ENCODE measurements at regions not wholly inside any gene's neighbourhood (a gene's known extent, or its start where the extent isn't known, plus 50 kb on each side); places are given as distances from the start of the nearest gene placed in this dataset.
"Not testable (repeated sequence)": the region's sequence is repeated elsewhere in the genome, so short reads cannot be mapped to it uniquely, and the experiment has no call there.

DNA sequence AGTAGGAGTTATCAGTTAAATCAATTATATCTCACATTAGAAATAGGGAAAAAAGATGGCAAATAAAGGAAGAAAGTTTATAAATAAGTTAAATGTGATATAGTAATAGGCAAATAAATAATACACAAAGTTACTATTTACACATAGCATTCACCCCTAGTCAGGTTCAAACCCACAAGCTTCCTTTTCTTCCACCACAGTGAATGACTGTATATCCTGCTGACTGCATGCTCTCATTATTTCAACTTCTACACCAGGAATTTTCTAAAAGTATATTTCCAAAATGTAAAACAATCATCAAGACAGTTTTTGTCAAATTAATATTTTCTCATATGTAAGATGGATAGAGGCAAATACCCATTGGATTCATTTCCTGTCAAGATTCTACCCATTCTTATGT is 548.6 kb upstream of the SLITRK5 start:
- peak in 1 of 2 experiments; percentile 72 for DNase-seq

DNA sequence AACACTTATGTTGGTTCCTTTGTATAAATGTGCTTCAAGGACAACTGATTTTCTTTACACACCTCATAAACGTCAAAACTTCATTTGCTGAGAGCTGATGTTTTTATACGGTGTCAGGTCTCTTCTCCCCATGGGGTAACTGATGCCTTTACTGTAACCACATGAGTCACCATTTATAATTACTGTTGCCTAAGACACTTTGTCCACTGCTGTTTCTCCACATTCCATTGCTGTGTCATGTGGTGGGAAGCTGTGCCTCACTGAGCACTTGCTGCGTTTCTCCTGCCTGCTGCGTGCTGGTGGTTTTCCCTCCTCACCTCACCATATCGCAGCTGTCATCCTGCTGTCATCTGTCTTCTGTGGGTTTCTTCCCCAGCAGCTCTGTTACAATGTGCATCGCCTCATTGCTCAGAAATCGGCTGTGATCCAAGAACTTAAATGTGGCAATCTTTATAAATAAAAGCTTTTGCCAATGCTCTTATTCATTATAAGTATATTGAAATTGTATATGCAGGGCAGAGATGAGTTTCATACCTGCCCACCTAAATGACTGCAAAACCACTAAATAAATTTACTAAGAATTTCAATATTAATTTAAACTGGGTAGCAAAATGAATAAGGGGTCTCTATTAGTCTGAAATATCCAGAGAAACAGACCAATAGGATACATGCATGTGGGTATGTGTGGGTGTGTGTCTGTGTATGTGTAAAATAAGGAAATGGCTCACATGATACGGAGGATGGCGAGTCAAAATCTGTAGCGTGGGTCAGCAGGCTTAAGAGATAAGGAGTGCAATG is 547.0 kb upstream of the SLITRK5 start:
- peak; percentile 99 to 100 for DNase-seq

DNA sequence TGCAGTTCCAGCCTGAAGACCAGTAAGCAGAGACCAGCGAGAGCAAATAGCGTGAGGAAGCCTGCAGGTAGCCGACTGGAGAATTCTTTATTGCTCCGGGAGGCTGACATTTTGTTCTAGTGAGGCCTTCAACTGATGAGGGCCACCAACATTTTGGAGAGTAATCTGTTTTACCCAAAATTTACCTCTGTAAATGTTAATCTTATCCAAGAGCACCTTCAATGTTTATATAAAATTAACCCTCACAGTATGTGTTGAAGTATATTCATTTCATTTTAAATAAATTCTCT is 546.4 kb upstream of the SLITRK5 start:
- DNase-seq, result no peak

DNA sequence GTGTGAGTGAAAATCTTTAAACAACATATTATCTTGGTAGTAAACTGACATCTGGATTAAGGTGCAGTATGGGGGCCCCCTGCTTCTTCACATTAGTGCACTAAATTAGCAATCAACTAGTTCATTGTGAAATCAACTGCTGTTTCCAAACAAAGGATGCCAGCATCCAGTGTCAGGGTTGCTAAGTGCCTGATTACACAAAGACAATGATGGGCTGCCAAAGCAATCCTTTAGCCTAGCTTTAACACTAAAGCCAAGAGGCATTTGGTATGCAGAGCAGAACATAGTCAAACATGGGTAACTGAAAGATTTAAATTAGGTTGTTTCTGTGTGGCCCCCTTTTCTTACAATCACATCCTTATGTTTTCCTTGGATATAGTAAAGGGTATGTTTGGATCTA is 543.1 kb upstream of the SLITRK5 start:
- DNase-seq, result peak in 1 of 2 experiments; percentile 72

DNA sequence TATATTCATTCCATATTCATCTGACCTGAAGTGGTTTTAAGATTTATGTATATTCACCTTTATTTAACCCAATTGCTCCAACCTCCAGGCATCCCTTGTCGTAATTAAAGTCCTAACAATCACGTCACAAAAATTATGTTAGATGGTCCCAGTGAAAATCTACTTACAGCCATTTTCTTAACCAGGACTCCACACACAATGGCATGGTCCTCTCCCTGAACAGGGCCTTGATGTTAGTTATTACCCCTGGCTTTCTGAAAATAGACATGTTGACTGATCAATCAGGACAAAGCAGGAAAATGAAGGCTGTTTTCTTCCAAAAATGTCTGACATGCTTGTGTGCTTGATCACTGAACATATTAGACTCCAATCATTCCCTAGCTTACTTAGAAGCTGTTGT is 542.7 kb upstream of the SLITRK5 start:
- DNase-seq, result no peak

DNA sequence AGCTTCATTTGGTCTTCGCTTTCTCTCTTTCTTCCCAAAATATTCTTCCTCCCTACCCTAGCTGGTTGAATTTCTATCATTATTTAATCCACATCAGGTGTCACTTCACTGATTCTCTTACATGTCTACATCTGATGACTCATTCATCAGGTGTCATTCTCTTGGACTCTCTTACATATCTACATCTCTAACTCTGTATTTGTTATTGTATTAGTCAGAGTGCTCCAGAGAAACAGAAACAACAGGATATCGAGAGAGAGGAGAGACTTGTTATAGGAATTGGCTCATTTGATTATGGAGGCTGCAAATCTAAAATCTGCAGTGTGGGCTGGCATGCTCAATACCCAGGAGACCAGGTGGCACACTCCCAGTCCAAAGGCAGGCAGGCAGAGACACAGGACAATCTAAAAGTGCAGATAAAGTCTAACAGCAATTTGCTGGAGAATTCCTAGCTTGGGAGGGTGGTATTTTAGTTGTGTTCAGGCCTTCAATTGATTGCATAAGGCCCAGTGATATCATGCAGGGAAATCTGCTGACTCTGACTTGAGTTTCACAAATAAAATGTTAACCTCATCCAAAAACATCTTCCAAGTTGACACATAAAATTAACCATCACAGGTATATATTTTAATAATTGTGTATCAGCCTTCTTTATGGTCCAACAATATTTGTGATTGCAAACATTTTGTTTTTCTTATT is 541.4 kb upstream of the SLITRK5 start:
- DNase-seq, result peak; percentile 4 to 66

DNA sequence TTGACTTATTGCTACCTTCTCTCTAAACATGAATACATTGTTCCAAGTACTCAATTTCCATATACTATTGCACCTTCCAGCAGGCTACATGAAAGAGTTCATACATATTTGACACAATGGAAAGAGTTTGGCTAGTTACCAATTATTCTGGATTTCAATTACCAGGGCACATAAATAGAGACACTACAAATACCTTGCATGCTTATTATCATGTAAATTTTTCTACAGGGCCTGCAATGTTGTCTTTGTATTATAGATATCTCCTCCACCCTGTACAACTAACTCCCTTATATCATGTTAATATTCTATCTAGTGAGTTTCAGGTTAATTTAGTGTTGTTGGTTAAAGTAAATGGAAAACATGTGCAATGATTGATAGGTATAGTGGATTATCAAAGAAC is 540.7 kb upstream of the SLITRK5 start:
- DNase-seq, result no peak

DNA sequence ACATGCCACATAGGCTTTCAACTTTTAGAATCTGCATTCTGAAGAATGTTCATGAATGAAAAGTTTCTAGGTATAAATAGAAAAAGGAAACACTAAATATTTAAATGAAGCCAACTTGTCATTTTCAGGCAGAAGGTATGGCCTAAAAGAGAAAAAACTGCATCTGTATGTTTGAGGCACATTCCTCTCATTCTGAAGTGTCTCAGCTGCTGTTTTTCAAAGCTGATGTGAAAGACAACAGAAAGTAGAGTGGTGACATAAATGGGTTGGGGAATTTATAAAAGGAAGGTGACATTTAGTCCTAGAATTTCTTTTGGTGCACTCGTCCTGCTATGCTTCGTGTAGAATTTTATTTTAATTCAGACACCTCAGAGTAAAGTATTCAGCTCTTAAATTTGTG is 539.6 kb upstream of the SLITRK5 start:
- DNase-seq, result no peak

DNA sequence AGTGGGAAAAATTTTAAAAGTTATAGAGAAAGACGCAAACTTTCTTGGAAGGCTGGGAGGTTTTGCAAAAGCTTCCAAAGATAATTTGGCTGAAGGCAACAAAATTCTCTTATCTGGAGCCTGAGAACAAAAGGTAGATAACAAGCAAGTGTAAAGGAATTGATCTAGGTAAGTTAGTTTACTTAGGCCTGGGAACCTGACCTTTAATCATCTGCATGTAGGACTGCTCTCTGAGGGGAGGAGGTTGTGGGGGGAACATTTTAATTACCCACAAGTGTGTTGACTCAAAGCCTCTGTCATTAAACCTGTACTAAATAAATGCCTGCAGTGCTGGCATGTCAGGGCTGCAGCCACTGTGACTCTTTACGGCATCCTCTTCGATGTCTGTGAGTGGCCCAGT is 532.3 kb upstream of the SLITRK5 start:
- DNase-seq, result no peak

DNA sequence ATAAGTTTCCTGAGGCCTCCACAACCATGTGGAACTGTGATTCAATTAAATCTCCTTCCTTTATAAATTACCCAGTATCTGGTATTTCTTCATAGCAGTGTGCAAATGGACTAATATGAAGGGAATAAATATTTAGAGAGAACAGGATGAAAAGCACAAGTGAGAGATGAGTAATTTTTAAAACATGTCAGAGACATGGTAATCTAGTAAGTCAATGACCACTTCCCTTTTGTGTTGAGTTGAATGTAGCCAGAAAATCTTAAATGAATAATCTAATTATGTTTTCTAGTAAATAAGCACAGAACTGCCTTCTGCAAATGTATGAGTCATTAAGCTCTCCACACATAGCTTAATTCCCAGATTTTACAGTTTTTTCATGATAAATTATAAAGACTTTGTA is 524.1 kb upstream of the SLITRK5 start:
- peak; percentile 2 to 18 for DNase-seq

DNA sequence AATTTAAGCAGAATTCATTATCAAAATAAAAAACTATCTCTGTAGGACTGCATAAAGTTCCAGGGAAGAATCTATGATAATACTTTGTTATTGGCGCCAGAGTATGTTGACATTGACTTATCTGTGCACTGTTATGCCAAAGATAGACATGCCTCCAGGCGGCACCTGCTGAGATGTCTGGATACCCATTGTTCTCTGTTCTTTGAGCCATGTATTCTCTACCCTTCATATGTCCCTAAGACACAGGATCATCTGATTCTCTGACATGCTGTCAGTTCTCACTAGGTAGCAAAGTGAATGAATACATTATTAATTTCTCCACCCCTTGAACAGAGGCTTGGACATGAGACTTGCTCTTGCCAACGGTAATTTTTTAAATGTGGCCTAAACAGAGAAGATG is 517.8 kb upstream of the SLITRK5 start:
- DNase-seq, result no peak

DNA sequence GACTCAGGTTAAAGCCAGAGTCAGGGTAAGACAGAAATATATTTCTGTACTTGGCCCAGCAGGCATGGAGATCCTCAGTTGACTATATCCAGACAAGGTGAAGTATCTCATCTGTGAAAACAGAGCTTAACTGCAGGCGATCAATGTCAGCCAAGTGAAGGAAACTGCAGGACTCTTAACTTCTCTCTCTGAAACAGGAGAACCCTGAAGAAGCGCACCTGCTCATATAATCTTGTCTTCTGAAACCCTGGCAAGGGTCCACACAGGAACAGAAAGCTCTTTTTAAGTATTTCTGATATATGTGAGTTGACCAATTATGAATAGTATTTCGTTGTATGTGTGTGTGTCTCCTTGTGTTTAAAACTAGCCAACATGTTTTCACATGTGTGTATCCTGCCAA is 504.8 kb upstream of the SLITRK5 start:
- no peak for DNase-seq

DNA sequence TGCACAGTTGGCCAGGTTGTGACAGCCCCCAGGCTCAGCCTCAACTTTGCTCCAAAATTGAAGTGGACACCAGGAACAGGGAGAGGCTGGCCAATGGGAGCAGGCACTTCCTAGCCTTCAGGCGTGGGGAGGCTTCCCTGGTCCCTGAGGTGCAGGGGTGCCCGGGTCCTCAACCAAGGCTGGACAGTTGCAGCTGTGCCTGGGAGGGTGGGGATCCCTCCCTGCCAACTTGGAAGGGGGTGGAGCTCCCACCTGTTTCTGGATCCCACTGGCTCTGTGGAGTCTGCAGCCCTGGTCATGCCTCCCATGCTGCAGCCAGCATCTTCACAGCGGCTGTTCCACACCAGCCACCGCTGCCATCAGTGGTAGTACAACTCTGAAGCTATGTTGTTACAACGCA is 502.8 kb upstream of the SLITRK5 start:
- DNase-seq, result no peak

DNA sequence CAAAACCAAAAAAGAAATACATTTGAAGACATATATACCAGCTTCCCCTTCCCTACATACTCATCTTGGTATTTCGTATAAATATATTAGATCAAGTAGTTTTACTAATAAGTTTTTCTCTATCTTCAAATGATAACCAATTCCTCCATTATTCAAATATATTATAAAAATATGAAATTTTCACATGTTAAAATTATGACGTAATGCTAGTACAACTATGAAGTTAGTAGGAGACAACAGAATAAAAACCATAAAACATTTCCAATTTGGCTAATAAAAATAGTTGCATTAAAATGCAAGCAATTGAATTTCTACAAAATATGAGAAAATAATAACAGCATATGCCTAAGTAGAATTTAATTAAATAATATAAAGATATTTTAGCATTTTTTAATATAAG is 501.8 kb upstream of the SLITRK5 start:
- no peak for DNase-seq

DNA sequence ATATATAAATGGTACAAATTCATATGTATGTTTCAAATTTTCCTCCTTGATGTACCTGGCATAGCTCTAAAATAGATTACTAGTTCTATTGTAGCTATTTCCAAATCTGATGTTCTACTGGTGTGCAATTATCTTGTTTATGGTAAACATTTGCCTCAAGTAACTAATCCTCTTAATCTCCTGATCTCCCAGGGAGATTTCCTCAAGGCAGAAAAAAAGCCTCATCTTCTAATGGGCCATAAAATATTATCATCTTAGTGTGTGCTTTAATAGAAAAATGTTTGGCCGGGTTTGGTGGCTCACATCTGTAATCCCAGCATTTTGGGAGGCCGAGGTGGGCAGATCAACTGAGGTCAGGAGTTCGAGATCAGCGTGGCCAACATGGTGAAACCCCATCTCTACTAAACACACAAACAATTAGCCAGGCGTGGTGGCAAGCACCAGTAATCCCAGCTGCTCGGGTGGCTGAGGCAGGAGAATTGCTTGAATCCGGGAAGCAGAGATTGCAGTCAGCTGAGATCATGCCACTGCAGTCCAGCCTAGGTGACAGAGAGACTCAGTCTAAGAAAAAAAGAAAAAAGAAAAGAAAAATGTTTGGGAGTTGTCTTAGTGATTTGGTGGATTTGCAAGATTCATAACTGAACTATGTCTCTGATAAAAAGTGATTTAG is 498.9 kb upstream of the SLITRK5 start:
- DNase-seq, result no peak

DNA sequence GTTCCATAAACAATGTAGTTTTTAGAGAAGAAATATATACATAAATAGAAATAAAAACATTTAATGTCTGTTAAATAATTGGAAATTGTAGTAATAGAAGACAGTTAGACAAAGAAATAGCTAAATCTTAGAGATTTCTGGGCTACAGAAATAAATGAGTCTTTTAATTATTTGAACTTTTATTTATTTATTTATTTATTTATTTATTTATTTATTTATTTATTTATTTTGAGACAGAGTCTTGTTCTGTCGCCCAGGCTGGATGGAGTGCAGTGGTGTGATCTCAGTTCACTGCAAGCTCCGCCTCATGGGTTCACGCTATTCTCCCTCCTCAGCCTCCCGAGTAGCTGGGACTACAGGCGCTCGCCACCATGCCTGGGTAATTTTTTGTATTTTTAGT is 486.0 kb upstream of the SLITRK5 start:
- DNase-seq, result not testable (repeated sequence)

DNA sequence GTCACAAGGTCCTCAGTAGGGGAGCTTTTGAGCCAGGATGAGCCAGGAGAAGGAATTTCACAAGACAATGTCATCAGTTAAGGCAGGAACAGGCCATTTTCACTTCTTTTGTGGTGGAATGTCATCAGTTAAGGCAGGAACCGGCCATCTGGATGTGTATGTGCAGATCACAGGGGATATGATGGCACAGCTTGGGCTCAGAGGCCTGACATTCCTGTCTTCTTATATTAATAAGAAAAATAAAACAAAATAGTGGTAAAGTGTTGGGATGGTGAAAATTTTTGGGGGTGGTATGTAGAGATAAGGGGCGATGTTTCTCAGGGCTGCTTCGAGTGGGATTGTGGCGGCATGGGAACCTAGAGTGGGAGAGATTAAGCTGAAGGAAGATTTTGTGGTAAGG is 484.5 kb upstream of the SLITRK5 start:
- not testable (repeated sequence) for DNase-seq

DNA sequence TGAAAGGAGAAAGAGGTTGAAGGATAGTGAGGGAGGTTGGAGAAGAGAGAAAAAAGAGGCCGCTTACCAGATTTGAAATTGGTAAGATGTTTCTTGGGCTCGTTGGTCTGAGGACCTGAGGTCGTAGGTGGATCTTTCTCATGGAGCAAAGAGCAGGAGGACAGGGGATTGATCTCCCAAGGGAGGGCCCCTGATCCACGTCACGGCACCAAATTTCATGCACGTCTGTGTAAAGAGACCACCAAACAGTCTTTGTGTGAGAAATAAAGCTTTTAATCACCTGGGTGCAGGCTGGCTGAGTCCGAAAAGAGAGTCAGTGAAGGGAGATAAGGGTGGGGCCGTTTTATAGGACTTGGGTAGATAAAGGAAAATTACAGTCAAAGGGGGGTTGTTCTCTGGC is 479.7 kb upstream of the SLITRK5 start:
- not testable (repeated sequence) for DNase-seq

DNA sequence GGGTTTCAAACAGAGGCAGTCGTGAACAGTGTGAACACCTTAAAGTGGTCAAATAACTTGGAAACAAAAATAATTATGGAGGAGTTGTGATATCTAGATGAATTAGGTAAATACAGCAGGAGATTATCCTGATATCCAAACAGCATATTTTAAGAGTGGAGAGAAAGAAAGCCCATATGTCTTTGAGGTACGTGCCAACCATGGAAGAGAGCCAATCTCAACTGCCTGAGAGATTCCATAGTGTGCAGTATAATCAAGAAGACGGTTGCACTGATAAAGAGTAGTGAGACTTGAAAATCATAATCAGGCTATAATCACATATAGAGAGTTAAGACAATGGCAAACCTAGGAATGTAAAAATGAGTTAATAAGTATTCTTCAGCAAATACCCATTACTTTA is 472.8 kb upstream of the SLITRK5 start:
- DNase-seq, result no peak

DNA sequence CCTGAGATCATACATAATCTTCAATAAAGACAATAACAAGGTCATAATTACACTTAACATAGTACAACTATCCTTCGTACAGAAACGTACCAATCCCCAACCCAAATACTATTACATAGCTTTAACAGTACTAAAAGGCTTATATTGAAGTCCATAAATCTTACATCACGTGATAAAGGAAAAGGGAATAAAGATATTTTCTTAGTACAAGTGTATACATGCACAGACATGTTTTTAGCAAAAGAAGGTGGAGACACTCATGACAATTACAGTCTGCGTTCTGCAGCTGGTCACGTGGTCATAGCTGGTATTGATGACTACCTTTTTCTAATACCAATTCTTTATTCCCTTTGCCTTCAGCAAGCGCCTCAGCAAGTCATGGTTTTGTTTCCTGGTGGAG is 464.5 kb upstream of the SLITRK5 start:
- no peak for DNase-seq

DNA sequence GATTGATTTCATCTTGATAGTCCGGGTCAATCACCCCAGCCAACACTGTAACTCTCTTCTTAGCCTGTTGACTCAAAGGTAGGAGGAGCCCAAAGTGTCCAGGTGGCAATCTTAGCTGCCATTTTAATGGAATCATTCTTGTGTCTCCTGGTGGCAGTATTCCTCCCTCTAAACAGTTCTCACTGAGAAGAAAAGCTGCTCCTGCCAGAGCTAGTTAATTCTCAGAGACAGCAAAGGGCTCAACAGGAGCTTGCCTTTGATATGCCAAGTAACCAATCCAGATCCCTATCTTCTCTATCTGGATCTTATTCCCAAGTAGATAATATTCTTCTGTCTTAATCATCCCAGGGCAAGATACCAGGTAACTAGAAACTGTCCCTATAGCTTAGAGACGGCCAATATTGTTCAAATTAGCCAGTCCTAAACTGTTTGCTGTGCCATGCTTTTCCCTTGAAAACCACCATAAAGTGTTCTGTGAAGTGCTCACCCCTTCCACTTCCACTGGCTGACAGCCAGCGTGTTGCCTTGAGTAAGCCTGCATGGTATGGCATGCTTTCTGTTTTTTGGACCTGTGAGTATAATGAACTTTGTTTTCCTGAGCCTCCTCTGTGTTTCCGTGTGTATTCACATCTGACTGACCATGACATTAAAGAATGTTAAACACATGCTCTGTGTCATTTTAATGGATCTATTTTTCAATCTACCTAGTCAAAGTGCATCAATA is 463.7 kb upstream of the SLITRK5 start:
- no peak for DNase-seq

DNA sequence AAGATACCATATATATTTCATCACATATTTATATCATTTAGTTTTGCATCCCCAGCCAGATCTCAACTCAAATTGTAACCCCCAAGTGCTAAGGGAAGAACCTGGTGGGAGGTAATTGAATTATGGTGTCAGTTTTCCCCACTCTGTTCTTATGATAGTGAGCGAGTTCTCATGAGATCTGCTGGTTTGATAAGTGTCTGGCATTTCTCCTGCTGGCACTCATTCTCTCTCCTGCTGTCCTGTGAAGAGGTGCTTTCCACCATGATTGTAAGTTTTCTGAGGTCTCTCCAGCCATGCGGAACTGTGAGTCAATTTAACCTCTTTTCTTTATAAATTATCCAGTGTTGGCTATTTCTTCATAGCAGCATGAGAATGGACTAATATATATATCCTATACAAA is 462.5 kb upstream of the SLITRK5 start:
- no peak for DNase-seq

DNA sequence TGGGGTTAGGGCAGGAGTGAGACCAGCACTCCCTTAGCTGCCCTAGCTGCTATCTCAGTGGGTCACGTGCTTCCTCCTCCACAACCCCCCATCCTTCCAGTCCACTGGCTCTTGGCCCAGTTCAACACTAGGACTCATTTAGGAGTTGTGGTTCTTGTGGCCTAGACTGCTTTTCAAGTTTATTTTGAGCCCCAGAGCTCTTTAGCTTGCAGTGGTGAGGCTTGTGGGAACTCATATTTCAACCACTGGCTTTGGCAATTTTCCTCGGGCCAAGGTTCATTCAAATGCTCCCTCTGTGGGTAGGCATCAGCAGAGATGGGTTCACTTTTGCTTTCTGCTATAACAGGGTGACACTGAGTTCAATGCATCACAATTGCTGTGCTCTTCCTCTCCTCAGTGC is 436.2 kb upstream of the SLITRK5 start:
- DNase-seq, result no peak

DNA sequence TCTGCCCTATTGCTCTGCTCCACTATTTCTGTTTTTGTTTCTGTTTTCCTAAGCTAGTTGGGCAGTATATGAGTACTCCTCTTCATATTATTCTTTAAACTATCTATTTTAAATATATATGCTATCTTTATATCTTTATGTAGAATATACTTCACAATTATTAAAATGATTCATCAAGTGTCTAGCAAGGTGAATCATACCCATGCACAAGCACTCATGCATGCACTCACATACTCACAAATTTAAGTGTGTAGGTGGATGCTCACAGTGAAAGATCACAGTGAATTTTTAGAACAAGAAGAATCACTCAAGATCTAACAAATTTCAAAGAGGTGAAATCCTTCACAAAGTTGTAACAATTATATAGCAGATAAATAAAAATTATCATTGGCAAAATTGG is 435.6 kb upstream of the SLITRK5 start:
- no peak for DNase-seq
